ENCODE measurements at regions not wholly inside any gene's neighbourhood (a gene's known extent, or its start where the extent isn't known, plus 50 kb on each side); places are given as distances from the start of the nearest gene placed in this dataset.

DNA sequence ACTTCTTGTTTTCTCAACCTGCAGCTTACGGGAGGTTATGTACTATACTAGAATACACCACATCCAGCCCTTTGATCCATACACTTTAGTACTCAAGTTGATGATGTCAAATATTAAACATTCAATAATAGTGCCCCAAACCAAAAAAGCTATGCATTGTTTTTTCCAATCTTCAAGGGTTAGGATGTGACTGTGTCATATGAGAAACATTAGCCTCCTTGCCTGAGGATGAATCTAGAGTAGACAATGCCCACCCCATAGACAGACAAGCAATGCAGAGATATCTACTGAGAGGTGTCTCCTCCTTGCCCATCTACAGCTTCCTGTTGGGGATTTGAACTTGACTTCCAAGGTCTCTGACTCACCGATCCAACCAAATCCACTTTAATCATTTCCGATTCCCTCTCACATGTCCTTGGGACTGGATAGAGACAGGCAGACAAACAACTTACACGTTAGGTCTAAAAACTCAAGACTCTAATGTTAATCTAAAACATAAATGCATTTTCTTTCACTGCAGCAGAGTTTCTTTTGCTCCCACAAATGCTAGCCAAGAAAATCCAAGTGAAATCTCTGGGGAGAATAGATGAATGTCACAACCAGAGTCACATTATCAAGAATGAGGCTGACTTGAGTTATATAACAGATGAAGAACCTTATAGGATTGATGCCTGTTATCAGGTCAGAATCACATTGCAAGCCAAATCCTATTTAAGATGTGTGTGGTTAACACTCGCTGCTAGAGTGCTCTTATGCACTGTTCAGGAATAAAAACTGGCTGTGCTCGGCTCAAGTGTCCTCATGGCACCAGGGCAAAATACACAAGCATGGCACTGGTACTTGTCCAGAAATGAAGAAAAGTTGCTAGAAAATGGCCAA, 75.5 kb upstream of the TNFAIP3 start:
- TF ChIP-seq POLR2A (IDR thresholded peaks at IDR 0.05; ENCODE audit: low read depth, low read length) (no peak), TAF1 (IDR thresholded peaks at IDR 0.05; ENCODE audit: borderline replicate concordance, low read depth, low read length) (no peak)
